ENCODE measurements at regions not wholly inside any gene's neighbourhood (a gene's known extent, or its start where the extent isn't known, plus 50 kb on each side); places are given as distances from the start of the nearest gene placed in this dataset.
A peak's percentile ranks its signal among the peaks of the same experiment; 100 is the strongest.
"Not testable (repeated sequence)": the region's sequence is repeated elsewhere in the genome, so short reads cannot be mapped to it uniquely, and the experiment has no call there.

DNA sequence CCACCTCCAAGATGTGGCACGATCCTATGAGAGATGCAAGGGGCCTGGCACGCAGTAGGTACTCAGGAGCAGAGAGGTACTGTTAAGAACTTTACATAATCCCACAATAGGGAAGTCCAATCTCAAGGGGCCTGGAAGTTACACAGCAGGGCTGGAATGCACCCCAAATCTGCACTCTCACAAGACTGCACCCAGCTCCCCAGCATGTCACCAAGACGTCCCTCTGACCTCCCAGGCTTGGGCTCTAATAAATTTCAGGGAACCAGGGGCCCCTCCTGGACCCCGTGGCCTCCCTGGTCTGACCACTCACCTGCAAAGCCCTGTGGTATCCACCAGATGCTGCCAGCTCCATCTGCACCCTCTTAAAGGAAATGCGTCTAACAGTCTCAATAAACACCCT, 94.9 kb downstream of the OAT start:
- Mint-ChIP-seq H3K9me3 (peaks cover 0 to 2% (median 0%) of the 10 kb centered on the region in 8 donors), H3K4me3 (no peak overlapping the region), H3K36me3 (no peaks in the 10 kb centered on the region), H3K4me1 (no peaks in the 10 kb centered on the region), H3K27ac (no peak overlapping the region), H3K27me3 (peaks cover 6 to 12% of the 10 kb centered on the region in 2 donors)
- Histone ChIP-seq H3K27ac (ENCODE audit: low read depth, low read length) (no peak overlapping the region), H3K36me3 (ENCODE audit: insufficient read depth, low read length) (no peaks in the 10 kb centered on the region), H3K27me3 (ENCODE audit: insufficient read depth, low read length) (no peaks in the 10 kb centered on the region), H3K4me1 (ENCODE audit: insufficient read depth, low read length) (no peaks in the 10 kb centered on the region), H3K4me3 (ENCODE audit: low read length in 2 of 2) (no peak overlapping the region), H3K9me3 (ENCODE audit: control insufficient read depth in 1 of 2, low read length in 2 of 2) (no peaks in the 10 kb centered on the region)
- DNase-seq: no peak
- CTCF ChIA-PET (ENCODE audit: partially characterized antibody): no interaction called here
- intact Hi-C loops (cut with micrococcal nuclease): no loop called here
- POLR2A ChIA-PET (ENCODE audit: partially characterized antibody): no interaction called here

GRCh38 chr10:124323111-124323725, 95.5 kb downstream of the OAT start:
- H3K4me1 Mint-ChIP-seq: no peaks in the 10 kb centered on the region
- peaks cover 5 to 12% of the 10 kb centered on the region in 2 donors for H3K27me3 Mint-ChIP-seq
- Histone ChIP-seq H3K9me3 (ENCODE audit: control insufficient read depth in 1 of 2, low read length in 2 of 2) (no peaks in the 10 kb centered on the region), H3K36me3 (ENCODE audit: insufficient read depth, low read length) (no peaks in the 10 kb centered on the region), H3K27me3 (ENCODE audit: insufficient read depth, low read length) (no peaks in the 10 kb centered on the region), H3K27ac (ENCODE audit: low read depth, low read length) (no peak overlapping the region), H3K4me3 (ENCODE audit: low read length in 2 of 2) (no peak overlapping the region), H3K4me1 (ENCODE audit: insufficient read depth, low read length) (no peaks in the 10 kb centered on the region)
- no peak overlapping the region for H3K27ac Mint-ChIP-seq
- H3K36me3 Mint-ChIP-seq: no peaks in the 10 kb centered on the region
- no peak for DNase-seq
- H3K9me3 Mint-ChIP-seq: peaks cover 0 to 2% (median 0%) of the 10 kb centered on the region in 8 donors
- peak overlapping the region in 1 of 8 donors; percentile 67 for H3K4me3 Mint-ChIP-seq
- ChIA-PET POLR2A (ENCODE audit: partially characterized antibody) (no interaction called here), CTCF (ENCODE audit: partially characterized antibody) (no interaction called here)
- intact Hi-C loops (cut with micrococcal nuclease): no loop called here

DNA sequence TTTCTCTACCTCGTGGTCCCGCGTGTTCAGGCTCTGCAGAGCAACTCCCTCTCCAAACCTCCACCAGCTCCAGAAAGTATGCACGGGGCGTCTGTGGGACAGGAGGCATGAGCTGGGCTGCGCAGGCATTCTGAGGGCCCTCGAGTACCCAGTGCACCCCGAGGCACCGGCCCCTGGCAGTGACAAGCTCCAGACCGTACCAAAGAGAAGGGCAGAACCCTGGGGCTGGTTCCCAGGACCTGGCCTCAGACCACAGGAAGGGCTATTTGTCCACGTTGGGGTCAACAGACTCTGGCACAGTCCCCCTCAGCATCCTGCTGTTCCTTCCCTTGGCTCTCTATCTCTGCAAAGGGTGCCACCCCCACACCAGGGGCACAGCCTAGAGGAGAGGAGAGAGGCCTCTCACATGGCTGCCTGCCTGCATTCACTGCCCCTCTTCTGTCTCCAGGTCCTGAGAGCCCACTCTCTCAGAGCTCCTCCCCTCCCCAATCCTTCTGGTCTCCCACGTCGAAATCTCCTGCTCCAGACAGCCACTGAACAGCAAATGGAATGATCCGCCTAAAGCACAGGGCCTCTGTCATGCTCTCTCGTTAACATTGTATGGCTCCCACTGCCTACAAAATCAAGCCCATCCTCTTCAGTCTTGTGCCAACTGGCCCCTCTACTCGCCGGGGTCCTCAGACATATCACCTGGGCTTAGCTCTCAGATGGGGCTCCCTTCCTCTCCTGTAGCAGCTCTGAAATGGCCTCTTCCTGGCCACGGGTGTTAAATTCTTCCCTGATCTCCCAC, 96.3 kb downstream of the OAT start:
- CTCF ChIA-PET (ENCODE audit: partially characterized antibody): no interaction called here
- Mint-ChIP-seq H3K4me3 (no peak overlapping the region), H3K36me3 (no peaks in the 10 kb centered on the region), H3K4me1 (no peaks in the 10 kb centered on the region), H3K9me3 (peaks cover 0 to 2% (median 0%) of the 10 kb centered on the region in 8 donors), H3K27ac (no peak overlapping the region), H3K27me3 (peaks cover 3 to 12% of the 10 kb centered on the region in 2 donors)
- Histone ChIP-seq H3K27me3 (ENCODE audit: insufficient read depth, low read length) (no peaks in the 10 kb centered on the region), H3K36me3 (ENCODE audit: insufficient read depth, low read length) (no peaks in the 10 kb centered on the region), H3K27ac (ENCODE audit: low read depth, low read length) (no peak overlapping the region), H3K9me3 (ENCODE audit: control insufficient read depth in 1 of 2, low read length in 2 of 2) (no peaks in the 10 kb centered on the region), H3K4me3 (ENCODE audit: low read length in 2 of 2) (no peak overlapping the region), H3K4me1 (ENCODE audit: insufficient read depth, low read length) (no peaks in the 10 kb centered on the region)
- no peak for DNase-seq
- POLR2A ChIA-PET (ENCODE audit: partially characterized antibody): no interaction called here
- intact Hi-C loops (cut with micrococcal nuclease): no loop called here

- intact Hi-C loops (cut with micrococcal nuclease): no loop called here
- ChIA-PET CTCF (ENCODE audit: partially characterized antibody) (no interaction called here), POLR2A (ENCODE audit: partially characterized antibody) (no interaction called here)
- Mint-ChIP-seq H3K4me1 (no peaks in the 10 kb centered on the region), H3K27me3 (peaks cover 3 to 9% of the 10 kb centered on the region in 2 donors), H3K9me3 (peaks cover 0 to 2% (median 0%) of the 10 kb centered on the region in 8 donors), H3K27ac (no peak overlapping the region), H3K36me3 (no peaks in the 10 kb centered on the region), H3K4me3 (no peak overlapping the region)
- no peak for DNase-seq
- no peaks in the 10 kb centered on the region for H3K27me3 ChIP-seq (ENCODE audit: insufficient read depth, low read length)
- H3K9me3 ChIP-seq (ENCODE audit: control insufficient read depth in 1 of 2, low read length in 2 of 2): no peaks in the 10 kb centered on the region
- H3K4me3 ChIP-seq (ENCODE audit: low read length in 2 of 2): no peak overlapping the region
- H3K27ac ChIP-seq (ENCODE audit: low read depth, low read length): no peak overlapping the region
- H3K4me1 ChIP-seq (ENCODE audit: insufficient read depth, low read length): no peaks in the 10 kb centered on the region
- no peaks in the 10 kb centered on the region for H3K36me3 ChIP-seq (ENCODE audit: insufficient read depth, low read length)
Measured at GRCh38 chr10:124321433-124322089, 97.2 kb downstream of the OAT start.

DNA sequence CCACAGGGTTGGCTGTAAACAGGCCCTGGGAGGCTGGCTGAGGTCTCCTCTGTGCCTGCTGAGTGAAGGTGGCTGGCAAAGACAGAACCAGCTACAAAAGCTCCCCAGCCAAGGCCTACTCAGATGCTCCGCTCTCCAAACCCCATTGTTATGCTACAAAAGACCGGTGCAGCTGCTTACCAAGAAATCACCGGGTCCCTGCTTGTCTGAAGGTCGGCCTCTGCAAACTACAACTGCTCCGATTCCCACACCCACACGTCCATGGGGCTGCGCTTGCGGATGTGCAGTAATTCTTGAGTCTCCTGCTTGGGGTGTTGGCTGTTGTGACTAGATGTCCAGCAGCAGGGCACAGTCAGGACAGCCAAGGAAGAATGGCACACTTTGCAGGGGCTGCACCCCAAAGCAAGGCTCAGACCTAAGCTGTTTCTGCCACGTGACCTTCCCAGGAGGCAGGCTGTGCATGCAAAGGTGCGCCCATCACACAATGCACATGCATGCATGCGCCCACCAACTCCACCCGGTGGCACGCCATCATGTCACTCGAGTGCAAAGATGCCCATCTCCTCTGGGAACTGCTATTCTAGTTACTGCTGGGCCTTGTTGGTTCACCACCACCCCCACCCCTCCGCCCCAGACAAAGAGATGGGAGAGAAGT, 97.8 kb downstream of the OAT start:
- Mint-ChIP-seq H3K4me1 (no peaks in the 10 kb centered on the region), H3K36me3 (no peaks in the 10 kb centered on the region), H3K4me3 (no peak overlapping the region), H3K27me3 (peaks cover 3 to 7% of the 10 kb centered on the region in 2 donors), H3K9me3 (peaks cover 0 to 2% (median 0%) of the 10 kb centered on the region in 8 donors), H3K27ac (no peak overlapping the region)
- no peak overlapping the region for H3K27ac ChIP-seq (ENCODE audit: low read depth, low read length)
- H3K27me3 ChIP-seq (ENCODE audit: insufficient read depth, low read length): no peaks in the 10 kb centered on the region
- CTCF ChIA-PET (ENCODE audit: partially characterized antibody): no interaction called here
- no peaks in the 10 kb centered on the region for H3K9me3 ChIP-seq (ENCODE audit: control insufficient read depth in 1 of 2, low read length in 2 of 2)
- DNase-seq: no peak
- POLR2A ChIA-PET (ENCODE audit: partially characterized antibody): no interaction called here
- no peaks in the 10 kb centered on the region for H3K36me3 ChIP-seq (ENCODE audit: insufficient read depth, low read length)
- H3K4me3 ChIP-seq (ENCODE audit: low read length in 2 of 2): no peak overlapping the region
- intact Hi-C loops (cut with micrococcal nuclease): no loop called here
- no peaks in the 10 kb centered on the region for H3K4me1 ChIP-seq (ENCODE audit: insufficient read depth, low read length)

GRCh38 chr10:124319926-124320391, 98.8 kb downstream of the OAT start:
- Histone ChIP-seq H3K4me3 (ENCODE audit: low read length in 2 of 2) (no peak overlapping the region), H3K27ac (ENCODE audit: low read depth, low read length) (no peak overlapping the region), H3K27me3 (ENCODE audit: insufficient read depth, low read length) (no peaks in the 10 kb centered on the region), H3K9me3 (ENCODE audit: control insufficient read depth in 1 of 2, low read length in 2 of 2) (no peaks in the 10 kb centered on the region), H3K36me3 (ENCODE audit: insufficient read depth, low read length) (no peaks in the 10 kb centered on the region), H3K4me1 (ENCODE audit: insufficient read depth, low read length) (no peaks in the 10 kb centered on the region)
- Mint-ChIP-seq H3K4me1 (no peaks in the 10 kb centered on the region), H3K36me3 (no peaks in the 10 kb centered on the region), H3K9me3 (peaks cover 0 to 2% (median 0%) of the 10 kb centered on the region in 8 donors), H3K27me3 (peaks cover 0 to 7% of the 10 kb centered on the region in 2 donors), H3K27ac (no peak overlapping the region), H3K4me3 (no peak overlapping the region)
- no peak for DNase-seq
- CTCF ChIA-PET (ENCODE audit: partially characterized antibody): no interaction called here
- POLR2A ChIA-PET (ENCODE audit: partially characterized antibody): no interaction called here
- intact Hi-C loops (cut with micrococcal nuclease): no loop called here

- intact Hi-C loops (cut with micrococcal nuclease); H3K4me3 Mint-ChIP-seq; CTCF ChIA-PET (ENCODE audit: partially characterized antibody); H3K4me3 ChIP-seq (ENCODE audit: low read length in 2 of 2); POLR2A ChIA-PET (ENCODE audit: partially characterized antibody); H3K36me3 ChIP-seq (ENCODE audit: insufficient read depth, low read length); H3K9me3 ChIP-seq (ENCODE audit: control insufficient read depth in 1 of 2, low read length in 2 of 2); H3K4me1 ChIP-seq (ENCODE audit: insufficient read depth, low read length); H3K27ac ChIP-seq (ENCODE audit: low read depth, low read length); DNase-seq; H3K36me3 Mint-ChIP-seq; H3K4me1 Mint-ChIP-seq; H3K27me3 ChIP-seq (ENCODE audit: insufficient read depth, low read length); H3K27me3 Mint-ChIP-seq; H3K27ac Mint-ChIP-seq; H3K9me3 Mint-ChIP-seq: not testable (repeated sequence)
Measured at GRCh38 chr10:124319520-124319919, 99.2 kb downstream of the OAT start.
